Dendritic cell treated with granulocyte-macrophage colony-stimulating factor and Interleukin-4, amounts not matched to agents 40 ng/mL and 50 ng/mL, for 4 days (primary cell): ENCODE measurements at regions not wholly inside any gene's neighbourhood (a gene's known extent, or its start where the extent isn't known, plus 50 kb on each side); places are given as distances from the start of the nearest gene placed in this dataset.

Experiments used
- H3K27ac Mint-ChIP-seq: one replicate; pipeline ENCODE4 v1.8.0; 2022; ENCODE audit warnings: mild to moderate bottlenecking, mixed read lengths
- H3K27me3 Mint-ChIP-seq: one replicate; pipeline ENCODE4 v1.8.0; 2022; ENCODE audit warnings: mild to moderate bottlenecking, mixed read lengths
- H3K36me3 Mint-ChIP-seq: one replicate; pipeline ENCODE4 v1.8.0; 2022; ENCODE audit warnings: low read depth, mixed read lengths
- H3K4me1 Mint-ChIP-seq: one replicate; pipeline ENCODE4 v1.8.0; 2022; ENCODE audit warnings: low read depth, mixed read lengths
- H3K4me3 Mint-ChIP-seq: one replicate; pipeline ENCODE4 v1.8.0; 2022; ENCODE audit warnings: mild to moderate bottlenecking, moderate library complexity, mixed read lengths
- H3K9me3 Mint-ChIP-seq: one replicate; pipeline ENCODE4 v1.8.0; 2022; ENCODE audit warnings: mixed read lengths
- intact Hi-C: fragments of 100-400 bp; cut with micrococcal nuclease; formaldehyde crosslinking; loops from one replicate; pipeline ENCODE4 v1.15.0; 2022

- H3K27me3 Mint-ChIP-seq: peaks cover 21% of the 10 kb centered on the region
- intact Hi-C loops: no loop called here
- no peak overlapping the region for H3K4me3 Mint-ChIP-seq
- H3K4me1 Mint-ChIP-seq: no peaks in the 10 kb centered on the region
- no peaks in the 10 kb centered on the region for H3K9me3 Mint-ChIP-seq
- no peak overlapping the region for H3K27ac Mint-ChIP-seq
- no peaks in the 10 kb centered on the region for H3K36me3 Mint-ChIP-seq
These were observed 171.2 kb upstream of the CDKN3 start for GRCh38 chr14:54225457-54226060.

- no peak overlapping the region for H3K4me3 Mint-ChIP-seq
- no peaks in the 10 kb centered on the region for H3K36me3 Mint-ChIP-seq
- no peak overlapping the region for H3K27ac Mint-ChIP-seq
- no peaks in the 10 kb centered on the region for H3K9me3 Mint-ChIP-seq
- intact Hi-C loops: no loop called here
- H3K27me3 Mint-ChIP-seq: peaks cover 16% of the 10 kb centered on the region
- H3K4me1 Mint-ChIP-seq: no peaks in the 10 kb centered on the region
These were observed 170.7 kb upstream of the CDKN3 start for GRCh38 chr14:54226103-54226502.

DNA sequence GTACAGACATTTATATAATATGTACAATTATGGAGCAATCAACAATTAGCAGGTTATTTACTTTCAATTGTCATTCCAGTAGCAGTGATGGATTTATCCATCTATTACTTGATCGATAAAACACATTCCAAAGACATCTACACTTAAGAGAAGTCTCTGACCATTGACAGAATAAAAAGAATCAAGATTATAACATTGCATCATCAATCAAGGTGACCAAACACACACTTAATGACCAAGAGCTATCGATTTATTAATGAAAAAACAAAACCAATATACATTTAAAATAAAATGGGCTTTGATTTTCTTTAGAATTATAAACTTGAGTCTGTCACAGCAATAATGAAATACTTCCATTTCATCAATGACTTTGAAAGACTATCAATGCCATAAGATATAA is 170.2 kb upstream of the CDKN3 start:
- no peaks in the 10 kb centered on the region for H3K36me3 Mint-ChIP-seq
- H3K4me3 Mint-ChIP-seq: no peak overlapping the region
- no peak overlapping the region for H3K27ac Mint-ChIP-seq
- peaks cover 16% of the 10 kb centered on the region for H3K27me3 Mint-ChIP-seq
- intact Hi-C loops: no loop called here
- H3K4me1 Mint-ChIP-seq: no peaks in the 10 kb centered on the region
- no peaks in the 10 kb centered on the region for H3K9me3 Mint-ChIP-seq

DNA sequence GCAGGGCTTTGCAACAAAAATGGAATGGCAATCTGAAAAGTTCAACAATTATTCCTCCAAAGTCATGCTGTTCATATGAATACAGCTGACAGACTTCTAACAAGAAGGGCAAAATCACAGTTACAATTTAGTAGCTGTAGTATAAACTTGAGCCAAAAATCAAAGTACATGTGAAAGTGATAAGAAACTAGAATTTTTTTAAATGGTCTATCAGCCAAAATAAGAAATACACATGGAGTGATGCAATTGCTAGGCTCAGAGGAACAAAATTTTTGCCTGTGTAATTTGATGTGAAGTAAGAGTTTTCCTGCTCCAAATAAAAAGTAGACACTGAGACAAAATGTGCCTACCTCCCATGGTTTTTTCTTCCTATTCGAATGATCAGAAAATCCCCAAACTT is 167.7 kb upstream of the CDKN3 start:
- Mint-ChIP-seq H3K4me3 (no peak overlapping the region), H3K27me3 (peaks cover under 1% of the 10 kb centered on the region), H3K4me1 (no peaks in the 10 kb centered on the region), H3K9me3 (no peaks in the 10 kb centered on the region), H3K36me3 (no peaks in the 10 kb centered on the region), H3K27ac (no peak overlapping the region)
- intact Hi-C loops: no loop called here

- H3K36me3 Mint-ChIP-seq: no peaks in the 10 kb centered on the region
- no peak overlapping the region for H3K4me3 Mint-ChIP-seq
These were observed 166.2 kb upstream of the CDKN3 start for GRCh38 chr14:54230645-54231044.

GRCh38 chr14:54232735-54233134 is 164.1 kb upstream of the CDKN3 start:
- H3K4me3 Mint-ChIP-seq: no peak overlapping the region
- no peaks in the 10 kb centered on the region for H3K27me3 Mint-ChIP-seq
- no peaks in the 10 kb centered on the region for H3K36me3 Mint-ChIP-seq
- peaks cover 8% of the 10 kb centered on the region for H3K9me3 Mint-ChIP-seq
- intact Hi-C loops: no loop called here
- H3K4me1 Mint-ChIP-seq: no peaks in the 10 kb centered on the region
- no peak overlapping the region for H3K27ac Mint-ChIP-seq

More at GRCh38 chr14:54230645-54231044, 166.2 kb upstream of the CDKN3 start:
- intact Hi-C loops: no loop called here
- no peaks in the 10 kb centered on the region for H3K4me1 Mint-ChIP-seq
- H3K27ac Mint-ChIP-seq: no peak overlapping the region
- no peaks in the 10 kb centered on the region for H3K27me3 Mint-ChIP-seq
- peaks cover 8% of the 10 kb centered on the region for H3K9me3 Mint-ChIP-seq

- H3K4me3 Mint-ChIP-seq: no peak overlapping the region
- H3K4me1 Mint-ChIP-seq: no peaks in the 10 kb centered on the region
- intact Hi-C loops: no loop called here
- no peaks in the 10 kb centered on the region for H3K9me3 Mint-ChIP-seq
- no peak overlapping the region for H3K27ac Mint-ChIP-seq
- no peaks in the 10 kb centered on the region for H3K36me3 Mint-ChIP-seq
- H3K27me3 Mint-ChIP-seq: no peaks in the 10 kb centered on the region
These were observed 155.3 kb upstream of the CDKN3 start for GRCh38 chr14:54241517-54241916.

- H3K4me1 Mint-ChIP-seq: no peaks in the 10 kb centered on the region
- no peaks in the 10 kb centered on the region for H3K9me3 Mint-ChIP-seq
- intact Hi-C loops: no loop called here
- no peak overlapping the region for H3K4me3 Mint-ChIP-seq
- no peaks in the 10 kb centered on the region for H3K27me3 Mint-ChIP-seq
- no peak overlapping the region for H3K27ac Mint-ChIP-seq
- H3K36me3 Mint-ChIP-seq: no peaks in the 10 kb centered on the region
These were observed 145.5 kb upstream of the CDKN3 start for GRCh38 chr14:54251356-54251755.

DNA sequence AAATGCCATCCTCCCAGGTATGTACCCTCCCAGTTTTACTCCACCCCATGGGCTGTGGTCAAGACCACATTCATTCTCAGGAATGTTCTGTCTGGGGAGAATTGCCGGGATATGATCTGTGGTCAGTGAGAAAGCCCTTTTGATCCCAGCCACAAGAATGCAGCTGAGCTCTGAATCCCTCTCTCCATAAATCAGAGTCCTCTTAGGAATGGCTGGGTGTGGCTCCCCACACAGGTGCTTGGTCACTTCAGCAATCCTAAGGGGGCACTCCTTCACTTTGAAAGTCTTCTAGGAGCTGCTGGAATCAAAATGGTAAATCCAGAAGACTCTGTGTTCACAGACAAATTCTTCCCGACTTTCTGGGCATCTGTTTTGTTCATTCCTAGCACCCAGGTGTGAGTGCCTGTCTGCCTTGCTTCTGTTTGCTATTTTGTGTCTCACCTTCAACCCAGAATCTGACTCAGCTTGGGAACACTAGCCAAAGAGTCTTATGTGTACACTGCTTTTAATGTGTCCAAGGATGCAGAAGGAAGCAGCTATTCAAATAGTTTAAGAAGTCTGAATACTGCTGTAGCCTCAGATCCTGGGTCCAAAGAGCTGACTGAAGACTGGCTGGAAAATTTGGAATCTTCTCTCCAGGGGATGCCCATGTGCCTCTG is 144.6 kb upstream of the CDKN3 start:
- H3K27ac Mint-ChIP-seq: no peak overlapping the region
- intact Hi-C loops: no loop called here
- no peaks in the 10 kb centered on the region for H3K27me3 Mint-ChIP-seq
- no peaks in the 10 kb centered on the region for H3K4me1 Mint-ChIP-seq
- H3K9me3 Mint-ChIP-seq: no peaks in the 10 kb centered on the region
- no peaks in the 10 kb centered on the region for H3K36me3 Mint-ChIP-seq
- no peak overlapping the region for H3K4me3 Mint-ChIP-seq

- Mint-ChIP-seq H3K27ac (no peak overlapping the region), H3K9me3 (no peaks in the 10 kb centered on the region), H3K27me3 (no peaks in the 10 kb centered on the region), H3K4me1 (no peaks in the 10 kb centered on the region), H3K4me3 (no peak overlapping the region), H3K36me3 (no peaks in the 10 kb centered on the region)
- intact Hi-C loops: no loop called here
These were observed 143.4 kb upstream of the CDKN3 start for GRCh38 chr14:54253195-54253947.

DNA sequence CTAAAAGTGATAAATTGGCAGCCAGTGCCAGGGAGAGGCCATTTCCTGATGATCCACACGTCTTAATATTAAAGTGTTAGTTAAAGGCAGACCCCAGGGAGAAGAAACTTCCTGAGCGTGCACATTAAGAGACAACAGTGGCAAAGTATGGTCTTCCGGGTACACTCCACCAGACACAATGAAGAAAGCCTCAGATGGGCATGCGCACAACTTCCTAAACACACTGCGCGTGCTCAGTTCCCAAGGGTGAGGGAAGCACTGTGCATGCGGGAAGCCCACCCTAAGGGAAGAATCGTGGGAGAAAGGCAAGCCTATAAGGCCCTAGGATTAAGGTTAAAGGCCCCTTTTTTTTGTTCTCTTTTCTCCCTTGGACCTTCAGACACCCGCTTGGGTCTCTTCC is 140.7 kb upstream of the CDKN3 start:
- Mint-ChIP-seq H3K4me1 (no peaks in the 10 kb centered on the region), H3K4me3 (no peak overlapping the region), H3K27ac (no peak overlapping the region), H3K9me3 (no peaks in the 10 kb centered on the region), H3K36me3 (no peaks in the 10 kb centered on the region), H3K27me3 (no peaks in the 10 kb centered on the region)
- intact Hi-C loops: no loop called here

DNA sequence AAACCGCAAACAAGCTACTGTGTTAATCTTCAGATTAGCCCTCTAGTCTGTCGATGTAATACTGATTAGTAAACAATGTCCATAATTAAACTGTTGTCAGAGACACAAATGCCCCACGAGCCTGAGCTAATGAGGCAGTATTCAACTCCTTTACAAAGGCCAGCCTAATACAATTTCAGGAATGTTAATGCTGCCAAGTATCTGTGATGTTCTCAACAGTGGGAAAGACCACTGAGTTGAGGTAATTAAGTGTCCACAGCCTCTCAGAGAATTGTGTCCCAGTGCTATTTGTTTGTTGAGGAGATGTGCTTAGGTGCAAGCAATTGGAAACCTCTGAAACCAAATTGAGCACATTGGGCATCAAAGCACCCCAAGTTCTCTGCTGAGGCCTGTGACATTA is 139.4 kb upstream of the CDKN3 start:
- intact Hi-C loops: no loop called here

DNA sequence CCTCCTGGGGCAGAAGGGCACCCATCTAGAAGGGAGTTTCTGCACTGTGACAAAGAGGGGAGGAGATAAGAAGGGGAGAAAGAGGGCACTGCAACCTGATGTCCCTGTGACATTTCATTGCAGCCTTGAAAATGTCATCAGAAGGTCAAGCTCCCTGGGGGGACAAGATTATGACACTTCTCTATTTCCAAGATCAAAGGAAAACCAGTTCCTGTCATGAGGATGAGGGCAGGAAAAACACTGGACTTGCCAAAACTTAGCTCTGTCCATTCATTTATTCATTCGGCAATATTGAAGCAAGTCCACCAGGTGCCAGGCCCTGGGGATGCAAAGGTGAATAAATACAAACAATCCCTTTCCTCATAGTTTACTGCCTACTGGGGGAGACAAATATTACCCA is 138.4 kb upstream of the CDKN3 start:
- Mint-ChIP-seq H3K27me3 (no peaks in the 10 kb centered on the region), H3K36me3 (no peaks in the 10 kb centered on the region), H3K9me3 (no peaks in the 10 kb centered on the region), H3K4me3 (no peak overlapping the region), H3K27ac (no peak overlapping the region), H3K4me1 (no peaks in the 10 kb centered on the region)
- intact Hi-C loops: no loop called here

More for the DNA sequence above, 139.4 kb upstream of the CDKN3 start:
- no peaks in the 10 kb centered on the region for H3K36me3 Mint-ChIP-seq
- no peak overlapping the region for H3K4me3 Mint-ChIP-seq
- no peak overlapping the region for H3K27ac Mint-ChIP-seq
- no peaks in the 10 kb centered on the region for H3K9me3 Mint-ChIP-seq
- H3K4me1 Mint-ChIP-seq: no peaks in the 10 kb centered on the region
- H3K27me3 Mint-ChIP-seq: no peaks in the 10 kb centered on the region

DNA sequence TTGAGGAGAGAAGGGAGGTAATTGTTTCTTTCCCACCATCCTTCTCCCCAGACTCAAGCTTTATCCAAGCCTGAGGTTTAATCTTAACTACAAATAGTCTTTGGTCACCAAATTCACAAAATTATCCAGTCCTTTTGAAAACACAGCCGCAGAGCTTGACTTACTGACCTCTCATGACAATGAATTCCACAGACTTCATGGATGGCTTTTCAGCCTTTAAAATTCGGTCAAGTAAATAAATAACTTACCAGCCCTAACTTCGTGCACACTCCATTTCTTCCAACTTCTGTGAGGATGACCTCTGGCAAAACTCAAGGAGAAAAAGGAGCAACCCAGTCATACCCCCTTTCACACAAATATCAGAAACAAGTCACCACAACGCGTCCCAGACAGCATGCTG is 137.0 kb upstream of the CDKN3 start:
- Mint-ChIP-seq H3K27me3 (no peaks in the 10 kb centered on the region), H3K36me3 (no peaks in the 10 kb centered on the region), H3K4me3 (no peak overlapping the region), H3K9me3 (no peaks in the 10 kb centered on the region), H3K27ac (no peak overlapping the region), H3K4me1 (no peaks in the 10 kb centered on the region)
- intact Hi-C loops: no loop called here
